H1 (cell line): ENCODE measurements at regions not wholly inside any gene's neighbourhood (a gene's known extent, or its start where the extent isn't known, plus 50 kb on each side); places are given as distances from the start of the nearest gene placed in this dataset.

Experiments used
- CTCF ChIA-PET: fragments of 300-600 bp; sonication (Branson Sonifier 250); formaldehyde crosslinking; loops from one replicate; lab custom pipeline; 2021; ENCODE audit not compliant: partially characterized antibody; lab: Charles Lee
- POLR2A ChIA-PET: fragments of 300-600 bp; sonication (Branson Sonifier 250); formaldehyde crosslinking; loops from one replicate; lab custom pipeline; 2021; ENCODE audit warnings: inconsistent platforms; ENCODE audit not compliant: partially characterized antibody; lab: Charles Lee
- DNase-seq, 2 experiments: peaks; one replicate each; pipeline versions ENCODE4 v3.0.0 to v3.0.0-alpha.2; 2010 to 2022; ENCODE audit warnings: low spot score in 2 of 2, low read depth in 1 of 2, mixed read lengths in 1 of 2
- FAIRE-seq: peaks from 2 replicates; lab custom pipeline; 2011; peaks lifted over from hg19 to GRCh38; lab: Jason Lieb, UNC
- H2AFZ ChIP-seq: 2 replicates; pipeline ENCODE4 v1.8.1; 2012; ENCODE audit warnings: low read length, inconsistent platforms
- H2AK5ac ChIP-seq: 2 replicates; pipeline ENCODE4 v1.6.1; 2013; ENCODE audit warnings: low read depth, low read length
- H2BK120ac ChIP-seq: replicated peaks from 2 replicates; pipeline ENCODE3; 2013; ENCODE audit warnings: low read depth, low read length, inconsistent platforms
- H2BK12ac ChIP-seq: 2 replicates; pipeline ENCODE4 v1.6.1; 2013; ENCODE audit warnings: low read depth, low read length
- H2BK15ac ChIP-seq: 2 replicates; pipeline ENCODE4 v1.6.1; 2013; ENCODE audit warnings: low read length
- H2BK20ac ChIP-seq: 2 replicates; pipeline ENCODE4 v1.6.1; 2013; ENCODE audit warnings: low read length
- H2BK5ac ChIP-seq: 2 replicates; pipeline ENCODE4 v1.6.1; 2013; ENCODE audit warnings: low read depth, low read length
- H3K14ac ChIP-seq: 2 replicates; pipeline ENCODE4 v1.6.1; 2013; ENCODE audit warnings: inconsistent platforms; ENCODE audit not compliant: insufficient read length
- H3K18ac ChIP-seq: 2 replicates; pipeline ENCODE4 v1.6.1; 2013; ENCODE audit warnings: low read length; ENCODE audit errors: extremely low read depth
- H3K23ac ChIP-seq: 2 replicates; pipeline ENCODE4 v1.6.1; 2013; ENCODE audit warnings: inconsistent platforms; ENCODE audit not compliant: insufficient read length
- H3K23me2 ChIP-seq: 2 replicates; pipeline ENCODE4 v1.6.1; 2013; ENCODE audit warnings: low read depth, low read length
- H3K27ac ChIP-seq: 2 replicates; pipeline ENCODE4 v1.6.1; 2011; ENCODE audit warnings: low read depth, low read length, inconsistent platforms
- H3K27me3 ChIP-seq, 4 experiments: replicated peaks in 1 of 4; 1 replicate in 1 of 4; 2 replicates in 3 of 4; pipeline versions ENCODE4 v1.6.1 to v1.8.1; 2011 to 2013; ENCODE audit warnings: low read length in 3 of 4, mild to moderate bottlenecking in 3 of 4, inconsistent platforms in 2 of 4, mixed read lengths in 2 of 4, moderate library complexity in 1 of 4; ENCODE audit not compliant: control insufficient read depth in 3 of 4, insufficient read depth in 3 of 4; ENCODE audit errors: extremely low read depth in 1 of 4
- H3K36me3 ChIP-seq, 4 experiments: 2 replicates each; pipeline versions ENCODE4 v1.6.1 to v1.8.1; 2011 to 2013; ENCODE audit warnings: mild to moderate bottlenecking in 4 of 4, low read length in 3 of 4, moderate library complexity in 2 of 4, control low read depth in 1 of 4, inconsistent platforms in 1 of 4; ENCODE audit not compliant: insufficient read depth in 4 of 4, control insufficient read depth in 2 of 4
- H3K4ac ChIP-seq: replicated peaks from 2 replicates; pipeline ENCODE3; 2013; ENCODE audit warnings: low read length, low read depth, mixed read lengths, inconsistent platforms; ENCODE audit not compliant: insufficient read length
- H3K4me1 ChIP-seq, 4 experiments: replicated peaks in 1 of 4; 1 replicate in 1 of 4; 2 replicates in 3 of 4; pipeline versions ENCODE4 v1.6.1 to v1.8.1; 2011 to 2013; ENCODE audit warnings: low read length in 3 of 4, inconsistent platforms in 2 of 4, mixed read lengths in 1 of 4; ENCODE audit not compliant: insufficient read depth in 4 of 4, control insufficient read depth in 3 of 4
- H3K4me2 ChIP-seq, 2 experiments: 2 replicates each; pipeline versions ENCODE4 v1.6.1 to v1.8.1; 2011 to 2013; ENCODE audit warnings: low read depth in 2 of 2, low read length in 2 of 2, control low read depth in 1 of 2, inconsistent platforms in 1 of 2, mild to moderate bottlenecking in 1 of 2; ENCODE audit not compliant: insufficient read depth in 1 of 2
- H3K4me3 ChIP-seq, 4 experiments: fragments of 200-600, 300-600 bp in 1 of 4; sonication (generic), shearing (Covaris generic), sonication (Bioruptor Twin) in 1 of 4; 2 replicates each; pipeline versions ENCODE4 v1.5.1 to v1.8.1; 2011 to 2016; ENCODE audit warnings: low read length in 4 of 4, low read depth in 3 of 4, control low read depth in 2 of 4, inconsistent platforms in 2 of 4, mild to moderate bottlenecking in 2 of 4, mixed read lengths in 1 of 4, moderate library complexity in 1 of 4; ENCODE audit not compliant: insufficient read depth in 2 of 4; ENCODE audit errors: extremely low read depth in 1 of 4
- H3K56ac ChIP-seq: replicated peaks from 2 replicates; pipeline ENCODE3; 2013; ENCODE audit warnings: low read depth, mild to moderate bottlenecking, mixed read lengths, low read length, inconsistent platforms; ENCODE audit not compliant: insufficient read length
- H3K79me1 ChIP-seq: 2 replicates; pipeline ENCODE4 v1.6.1; 2013; ENCODE audit warnings: low read depth, low read length, control low read depth
- H3K79me2 ChIP-seq, 2 experiments: 2 replicates each; pipeline versions ENCODE4 v1.6.1 to v1.8.1; 2012 to 2013; ENCODE audit warnings: low read length in 2 of 2, mild to moderate bottlenecking in 2 of 2, inconsistent platforms in 1 of 2; ENCODE audit not compliant: insufficient read depth in 2 of 2, control insufficient read depth in 1 of 2
- H3K9ac ChIP-seq, 4 experiments: replicated peaks in 1 of 4; 1 replicate in 1 of 4; 2 replicates in 3 of 4; pipeline versions ENCODE4 v1.6.1 to v1.8.1; 2011 to 2013; ENCODE audit warnings: low read depth in 3 of 4, low read length in 3 of 4, control low read depth in 2 of 4, mild to moderate bottlenecking in 2 of 4, moderate library complexity in 2 of 4, inconsistent platforms in 1 of 4; ENCODE audit errors: extremely low read depth in 1 of 4
- H3K9me3 ChIP-seq, 2 experiments: 2 replicates each; pipeline versions ENCODE4 v1.6.1 to v1.8.1; 2012 to 2013; ENCODE audit warnings: mild to moderate bottlenecking in 2 of 2, moderate library complexity in 2 of 2, control low read depth in 1 of 2, inconsistent platforms in 1 of 2, low read depth in 1 of 2, low read length in 1 of 2, mixed read lengths in 1 of 2; ENCODE audit not compliant: insufficient read depth in 2 of 2
- H4K20me1 ChIP-seq, 2 experiments: replicated peaks in 1 of 2; 2 replicates each; pipeline versions ENCODE3 to v1.8.1; 2011 to 2013; ENCODE audit warnings: inconsistent platforms in 2 of 2, low read length in 2 of 2, mild to moderate bottlenecking in 1 of 2; ENCODE audit not compliant: insufficient read depth in 2 of 2, control insufficient read depth in 1 of 2
- H4K5ac ChIP-seq: 2 replicates; pipeline ENCODE4 v1.6.1; 2013; ENCODE audit warnings: low read length, low read depth, mixed read lengths, inconsistent platforms; ENCODE audit not compliant: insufficient read length
- H4K8ac ChIP-seq: 2 replicates; pipeline ENCODE4 v1.8.0; 2013; ENCODE audit warnings: mild to moderate bottlenecking, moderate library complexity, low read length, inconsistent platforms; ENCODE audit not compliant: insufficient read depth; ENCODE audit errors: extremely low read depth
- H4K91ac ChIP-seq: replicated peaks from 2 replicates; pipeline ENCODE3; 2013; ENCODE audit warnings: low read length, mixed read lengths, inconsistent platforms; ENCODE audit not compliant: insufficient read length
- EP300 ChIP-seq, 2 experiments: IDR thresholded peaks; 1 replicate in 1 of 2; 2 replicates in 1 of 2; pipeline ENCODE4 v1.6.1; 2011 to 2012; ENCODE audit warnings: low read depth in 2 of 2, low read length in 2 of 2, mild to moderate bottlenecking in 2 of 2, borderline replicate concordance in 1 of 2, inconsistent platforms in 1 of 2, moderate library complexity in 1 of 2
- EZH2 ChIP-seq: fragments of 200-600 bp; sonication (generic); IDR thresholded peaks from 2 replicates; pipeline ENCODE4 v1.7.1; 2012; ENCODE audit warnings: low read depth, mild to moderate bottlenecking, moderate library complexity, low read length, inconsistent platforms; ENCODE audit not compliant: severe bottlenecking
- FOSL1 ChIP-seq: IDR thresholded peaks from 2 replicates; pipeline ENCODE4 v1.6.1; 2011; ENCODE audit warnings: mild to moderate bottlenecking, low read depth, low read length, moderate library complexity; ENCODE audit not compliant: insufficient read depth
- MAFK ChIP-seq: IDR thresholded peaks from 2 replicates; pipeline ENCODE4 v1.6.1; 2012; ENCODE audit warnings: low read depth, mild to moderate bottlenecking, improper control_type of control experiment, low read length
- NRF1 ChIP-seq: IDR thresholded peaks from 2 replicates; pipeline ENCODE4 v1.6.1; 2011; ENCODE audit warnings: mild to moderate bottlenecking, low read depth, low read length, improper control_type of control experiment
- POLR2A ChIP-seq, 2 experiments: IDR thresholded peaks; 1 replicate in 1 of 2; 2 replicates in 1 of 2; pipeline ENCODE4 v1.6.1; 2011; ENCODE audit warnings: low read depth in 2 of 2, low read length in 2 of 2, mild to moderate bottlenecking in 2 of 2; ENCODE audit errors: control extremely low read depth in 1 of 2
- RAD21 ChIP-seq, 2 experiments: IDR thresholded peaks in 1 of 2; conservative IDR thresholded peaks in 1 of 2; 2 replicates each; pipeline ENCODE4 v1.6.1; 2011; ENCODE audit warnings: low read depth in 2 of 2, low read length in 2 of 2, improper control_type of control experiment in 1 of 2, inconsistent platforms in 1 of 2, mild to moderate bottlenecking in 1 of 2, moderate library complexity in 1 of 2
- SAP30 ChIP-seq: fragments of 300-600 bp; sonication (generic); IDR thresholded peaks from 2 replicates; pipeline ENCODE4 v1.7.1; 2012; ENCODE audit warnings: low read length, moderate library complexity, mild to moderate bottlenecking, inconsistent platforms; ENCODE audit not compliant: insufficient read depth, insufficient replicate concordance
- SP2 ChIP-seq: IDR thresholded peaks from 2 replicates; pipeline ENCODE4 v1.6.1; 2012; ENCODE audit warnings: mild to moderate bottlenecking, low read length, inconsistent platforms
- TEAD4 ChIP-seq: IDR thresholded peaks from 2 replicates; pipeline ENCODE4 v1.6.1; 2012; ENCODE audit warnings: low read depth, low read length, inconsistent platforms, mixed read lengths
- WGBS, 2 experiments: shearing (Covaris generic) in 1 of 2; methylation state at CpG; one replicate each; pipeline versions ENCODE4 v1.1.6 to v1.1.7; 2013 to 2015; ENCODE audit warnings: low lambda C conversion rate in 2 of 2, mixed read lengths in 2 of 2, inconsistent platforms in 1 of 2, low coverage in 1 of 2, missing lambda C conversion rate in 1 of 2; ENCODE audit not compliant: insufficient replicate concordance in 2 of 2, insufficient coverage in 1 of 2, insufficient read length in 1 of 2; ENCODE audit errors: extremely low coverage in 1 of 2, missing lambda C conversion rate in 1 of 2; 5-methylcytosine and 5-hydroxymethylcytosine counted together
- TF ChIP-seq, protein P1 (sequence below): IDR thresholded peaks from 2 replicates; pipeline ENCODE4 v1.6.1; 2012; ENCODE audit warnings: inconsistent platforms

- no peak for TF ChIP-seq TEAD4
- TF ChIP-seq FOSL1, result no peak
- no peak for TF ChIP-seq SAP30
- TF ChIP-seq SP2, result no peak
- TF ChIP-seq EP300 (IDR thresholded peaks at IDR 0.05; ENCODE audit: borderline replicate concordance in 1 of 2, low read depth in 2 of 2, low read length in 2 of 2), result no peak
- TF ChIP-seq EZH2, result no peak
- TF ChIP-seq NRF1, result no peak
- no peak for TF ChIP-seq POLR2A (IDR thresholded peaks at IDR 0.05; ENCODE audit: control extremely low read depth in 1 of 2, low read depth in 2 of 2, low read length in 2 of 2)
- TF ChIP-seq, protein P1, sequence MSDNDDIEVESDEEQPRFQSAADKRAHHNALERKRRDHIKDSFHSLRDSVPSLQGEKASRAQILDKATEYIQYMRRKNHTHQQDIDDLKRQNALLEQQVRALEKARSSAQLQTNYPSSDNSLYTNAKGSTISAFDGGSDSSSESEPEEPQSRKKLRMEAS, result no peak
- no peak for TF ChIP-seq MAFK
- no peak for TF ChIP-seq RAD21 (IDR thresholded peaks at IDR 0.05 in 1 of 2, conservative IDR thresholded peaks at IDR 0.05 in 1 of 2; ENCODE audit: low read depth in 2 of 2, low read length in 2 of 2)
- TF ChIP-seq, all 59 proteins: peak for 0
- Histone ChIP-seq H3K79me2 (no peaks in the 10 kb centered on the region), H3K27me3 (no peaks in the 10 kb centered on the region), H2BK12ac (no peak overlapping the region), H3K23ac (no peak overlapping the region), H3K9ac (no peak overlapping the region), H3K9me3 (no peaks in the 10 kb centered on the region), H3K79me1 (no peaks in the 10 kb centered on the region), H4K5ac (no peak overlapping the region), H2AK5ac (no peak overlapping the region), H3K4me1 (peaks cover 0 to 3% (median 0%) of the 10 kb centered on the region in 4 experiments; a peak in 3 of 7 replicates), H2BK5ac (no peak overlapping the region), H3K56ac (no peak overlapping the region), H3K14ac (no peak overlapping the region), H3K36me3 (no peaks in the 10 kb centered on the region), H4K8ac (no peak overlapping the region), H2BK20ac (no peak overlapping the region), H4K20me1 (no peaks in the 10 kb centered on the region), H2BK120ac (no peak overlapping the region), H3K27ac (no peak overlapping the region), H3K4me3 (no peak overlapping the region), H3K4ac (no peak overlapping the region), H3K4me2 (no peak overlapping the region; a peak in 1 of 4 replicates), H4K91ac (no peak overlapping the region), H2AFZ (peak overlapping the region; percentile 57; the same call in 1 of the 2 replicates), H3K23me2 (no peaks in the 10 kb centered on the region), H2BK15ac (no peak overlapping the region), H3K18ac (no peak overlapping the region)
- CTCF ChIA-PET, result interaction anchor here (3.7 kb wide), 1 partner anchor 21 kb away, joined by 23 read pairs; no protein-coding TSS in a partner anchor
- POLR2A ChIA-PET, result no interaction called here
- DNase-seq (no peak), FAIRE-seq (no peak)
- WGBS, 2 experiments, result 80% methylated on average over 6 of the region's 6 CpGs; no CpG with 5 or more reads in 1 of the 2 experiments
These were observed 1007.7 kb upstream of the KLHL29 start for GRCh38 chr2:22377268-22377667.
